ENCODE measurements at regions not wholly inside any gene's neighbourhood (a gene's known extent, or its start where the extent isn't known, plus 50 kb on each side); places are given as distances from the start of the nearest gene placed in this dataset.

- Histone ChIP-seq H2AFZ (ENCODE audit: low read length) (no peak overlapping the region), H3K9ac (ENCODE audit: insufficient read depth, low read length) (no peak overlapping the region), H3K4me3 (replicated peaks in 1 of 4; ENCODE audit: control extremely low read depth in 1 of 4, insufficient read depth in 1 of 4, low read depth in 3 of 4, low read length in 4 of 4) (no peak overlapping the region), H3K4me1 (ENCODE audit: control insufficient read depth, extremely low read depth, insufficient read depth, low read length) (no peaks in the 10 kb centered on the region), H4K20me1 (ENCODE audit: control insufficient read depth, extremely low read depth, insufficient read depth, low read length) (no peaks in the 10 kb centered on the region), H3K79me2 (ENCODE audit: control insufficient read depth, insufficient read depth, low read length) (no peaks in the 10 kb centered on the region), H3K27me3 (ENCODE audit: control insufficient read depth, insufficient read depth, low read length) (no peaks in the 10 kb centered on the region), H3K4me2 (ENCODE audit: extremely low read depth, insufficient read depth, low read length) (no peak overlapping the region), H3K9me3 (ENCODE audit: control insufficient read depth, insufficient read depth, low read depth, low read length) (no peaks in the 10 kb centered on the region), H3K36me3 (ENCODE audit: control insufficient read depth, insufficient read depth, low read length) (no peaks in the 10 kb centered on the region), H3K27ac (ENCODE audit: insufficient read depth, low read length) (no peak overlapping the region)
- DNase-seq (ENCODE audit: low read depth in 2 of 2): no peak
- TF ChIP-seq EZH2 (IDR thresholded peaks at IDR 0.05; ENCODE audit: low read length, missing control alignments) (no peak), CTCF (conservative IDR thresholded peaks at IDR 0.05 in 1 of 2, IDR thresholded peaks at IDR 0.05 in 1 of 2; ENCODE audit: low read depth in 1 of 2, low read length in 2 of 2) (no peak)
Measured at GRCh38 chr10:21212912-21213311, 312.6 kb downstream of the SKIDA1 start.

- H3K9me3 ChIP-seq (ENCODE audit: control insufficient read depth, insufficient read depth, low read depth, low read length): no peaks in the 10 kb centered on the region
- no peak overlapping the region for H3K4me2 ChIP-seq (ENCODE audit: extremely low read depth, insufficient read depth, low read length)
- no peak overlapping the region for H3K9ac ChIP-seq (ENCODE audit: insufficient read depth, low read length)
- TF ChIP-seq EZH2 (IDR thresholded peaks at IDR 0.05; ENCODE audit: low read length, missing control alignments) (no peak), CTCF (conservative IDR thresholded peaks at IDR 0.05 in 1 of 2, IDR thresholded peaks at IDR 0.05 in 1 of 2; ENCODE audit: low read depth in 1 of 2, low read length in 2 of 2) (no peak)
- H3K4me3 ChIP-seq (replicated peaks in 1 of 4; ENCODE audit: control extremely low read depth in 1 of 4, insufficient read depth in 1 of 4, low read depth in 3 of 4, low read length in 4 of 4): no peak overlapping the region
- no peaks in the 10 kb centered on the region for H4K20me1 ChIP-seq (ENCODE audit: control insufficient read depth, extremely low read depth, insufficient read depth, low read length)
- DNase-seq (ENCODE audit: low read depth in 2 of 2): no peak
- H2AFZ ChIP-seq (ENCODE audit: low read length): no peak overlapping the region
- no peak overlapping the region for H3K27ac ChIP-seq (ENCODE audit: insufficient read depth, low read length)
- no peaks in the 10 kb centered on the region for H3K36me3 ChIP-seq (ENCODE audit: control insufficient read depth, insufficient read depth, low read length)
- no peaks in the 10 kb centered on the region for H3K79me2 ChIP-seq (ENCODE audit: control insufficient read depth, insufficient read depth, low read length)
- no peaks in the 10 kb centered on the region for H3K27me3 ChIP-seq (ENCODE audit: control insufficient read depth, insufficient read depth, low read length)
- H3K4me1 ChIP-seq (ENCODE audit: control insufficient read depth, extremely low read depth, insufficient read depth, low read length): no peaks in the 10 kb centered on the region
Measured at GRCh38 chr10:21212348-21212747, 313.1 kb downstream of the SKIDA1 start.

GRCh38 chr10:21209495-21209894, 312.4 kb upstream of the NEBL start:
- TF ChIP-seq CTCF (conservative IDR thresholded peaks at IDR 0.05 in 1 of 2, IDR thresholded peaks at IDR 0.05 in 1 of 2; ENCODE audit: low read depth in 1 of 2, low read length in 2 of 2) (no peak), EZH2 (IDR thresholded peaks at IDR 0.05; ENCODE audit: low read length, missing control alignments) (no peak)
- no peak for DNase-seq (ENCODE audit: low read depth in 2 of 2)
- no peaks in the 10 kb centered on the region for H3K9me3 ChIP-seq (ENCODE audit: control insufficient read depth, insufficient read depth, low read depth, low read length)
- no peak overlapping the region for H3K4me2 ChIP-seq (ENCODE audit: extremely low read depth, insufficient read depth, low read length)
- H3K27me3 ChIP-seq (ENCODE audit: control insufficient read depth, insufficient read depth, low read length): no peaks in the 10 kb centered on the region
- no peak overlapping the region for H3K27ac ChIP-seq (ENCODE audit: insufficient read depth, low read length)
- H3K36me3 ChIP-seq (ENCODE audit: control insufficient read depth, insufficient read depth, low read length): no peaks in the 10 kb centered on the region
- H4K20me1 ChIP-seq (ENCODE audit: control insufficient read depth, extremely low read depth, insufficient read depth, low read length): no peaks in the 10 kb centered on the region
- H3K79me2 ChIP-seq (ENCODE audit: control insufficient read depth, insufficient read depth, low read length): no peaks in the 10 kb centered on the region
- H3K4me1 ChIP-seq (ENCODE audit: control insufficient read depth, extremely low read depth, insufficient read depth, low read length): no peaks in the 10 kb centered on the region
- no peak overlapping the region for H3K9ac ChIP-seq (ENCODE audit: insufficient read depth, low read length)
- H3K4me3 ChIP-seq (replicated peaks in 1 of 4; ENCODE audit: control extremely low read depth in 1 of 4, insufficient read depth in 1 of 4, low read depth in 3 of 4, low read length in 4 of 4): no peak overlapping the region
- no peak overlapping the region for H2AFZ ChIP-seq (ENCODE audit: low read length)
